SU-DHL-6 (cell line): ENCODE measurements at regions not wholly inside any gene's neighbourhood (a gene's known extent, or its start where the extent isn't known, plus 50 kb on each side); places are given as distances from the start of the nearest gene placed in this dataset.

Source experiments
- H2AFZ ChIP-seq: fragments of 200-600 bp; sonication (generic); 2 replicates; pipeline ENCODE4 v1.6.1; 2014; ENCODE audit warnings: low read depth, mild to moderate bottlenecking, moderate library complexity, mixed read lengths, antibody characterized with exemption, low read length; ENCODE audit not compliant: severe bottlenecking
- H3F3A ChIP-seq: fragments of 200-600 bp; shearing (Covaris generic); 2 replicates; pipeline ENCODE4 v1.6.0; 2016; ENCODE audit warnings: antibody characterized with exemption, mild to moderate bottlenecking; ENCODE audit not compliant: insufficient read depth
- H3K27ac ChIP-seq: fragments of 200-600 bp; sonication (generic); 2 replicates; pipeline ENCODE4 v1.5.1; 2016; ENCODE audit warnings: low read depth, mild to moderate bottlenecking, low read length, moderate library complexity, mixed read lengths
- H3K27me3 ChIP-seq: fragments of 200-600 bp; sonication (generic), shearing (Covaris generic); 2 replicates; pipeline ENCODE4 v1.6.0; 2014; ENCODE audit warnings: mild to moderate bottlenecking, low read length
- H3K36me3 ChIP-seq: fragments of 200-600 bp; sonication (generic); 2 replicates; pipeline ENCODE4 v1.6.1; 2014; ENCODE audit warnings: mild to moderate bottlenecking, low read length, mixed read lengths
- H3K4me2 ChIP-seq: fragments of 300-600, 200-600 bp; shearing (Covaris generic), sonication (generic); 2 replicates; pipeline ENCODE4 v1.6.0; 2014; ENCODE audit warnings: low read length, low read depth, mild to moderate bottlenecking; ENCODE audit not compliant: poor library complexity, severe bottlenecking
- H3K4me3 ChIP-seq: fragments of 200-600 bp; sonication (generic); 2 replicates; pipeline ENCODE4 v1.5.1; 2014; ENCODE audit warnings: antibody characterized with exemption, low read length, mild to moderate bottlenecking, mixed read lengths; ENCODE audit not compliant: insufficient read depth, poor library complexity, severe bottlenecking
- H3K79me2 ChIP-seq: fragments of 200-600 bp; sonication (generic); 2 replicates; pipeline ENCODE4 v1.6.1; 2014; ENCODE audit warnings: mild to moderate bottlenecking, low read length, moderate library complexity; ENCODE audit not compliant: insufficient read depth
- H3K9ac ChIP-seq: fragments of 200-600 bp; sonication (generic); 2 replicates; pipeline ENCODE4 v1.7.0; 2014; ENCODE audit warnings: mild to moderate bottlenecking, low read length
- H3K9me2 ChIP-seq: fragments of 200-600 bp; sonication (generic); replicated peaks from 2 replicates; pipeline ENCODE4 v1.6.1; 2014; ENCODE audit warnings: low read length; ENCODE audit not compliant: insufficient read depth
- H3K9me3 ChIP-seq: fragments of 200-600 bp; sonication (generic); 2 replicates; pipeline ENCODE4 v1.6.1; 2014; ENCODE audit warnings: low read length, mixed read lengths; ENCODE audit not compliant: insufficient read depth
- H4K20me1 ChIP-seq: fragments of 200-600 bp; sonication (generic); 2 replicates; pipeline ENCODE4 v1.6.1; 2014; ENCODE audit warnings: low read depth, mild to moderate bottlenecking, antibody characterized with exemption, low read length, moderate library complexity, mixed read lengths
- CTCF ChIP-seq: fragments of 200-600 bp; sonication (generic); IDR thresholded peaks from one replicate; pipeline ENCODE4 v1.5.1; 2017; ENCODE audit warnings: antibody characterized with exemption, mild to moderate bottlenecking, low read length, moderate library complexity; ENCODE audit not compliant: insufficient read depth, poor library complexity, severe bottlenecking
- EZH2phosphoT487 ChIP-seq: fragments of 200-600 bp; sonication (generic), shearing (Covaris generic); conservative IDR thresholded peaks from 2 replicates; pipeline ENCODE4 v1.6.1; 2018; ENCODE audit warnings: mild to moderate bottlenecking, antibody characterized with exemption, low read length, moderate library complexity, mixed read lengths

- H3K27me3 ChIP-seq, result no peaks in the 10 kb centered on the region
- H3K9me2 ChIP-seq, result no peaks in the 10 kb centered on the region
- H3K9ac ChIP-seq, result no peak overlapping the region
- no peaks in the 10 kb centered on the region for H3K79me2 ChIP-seq
- H3K36me3 ChIP-seq, result no peaks in the 10 kb centered on the region
- no peaks in the 10 kb centered on the region for H4K20me1 ChIP-seq
- H3K27ac ChIP-seq, result no peak overlapping the region
- no peak overlapping the region for H2AFZ ChIP-seq
- H3K4me3 ChIP-seq, result no peak overlapping the region
- TF ChIP-seq CTCF, result no peak
- TF ChIP-seq EZH2phosphoT487, result no peak
- no peaks in the 10 kb centered on the region for H3K9me3 ChIP-seq
- H3K4me2 ChIP-seq, result no peak overlapping the region
- no peaks in the 10 kb centered on the region for H3F3A ChIP-seq
Measured at GRCh38 chr17:53061446-53061845, 761.3 kb upstream of the KIF2B start.

- Histone ChIP-seq H3K36me3 (no peaks in the 10 kb centered on the region), H3K27me3 (no peaks in the 10 kb centered on the region), H3K79me2 (no peaks in the 10 kb centered on the region), H2AFZ (no peak overlapping the region), H3K4me3 (no peak overlapping the region), H3K9me2 (no peaks in the 10 kb centered on the region), H3F3A (no peaks in the 10 kb centered on the region), H4K20me1 (no peaks in the 10 kb centered on the region), H3K4me2 (no peak overlapping the region), H3K9ac (no peak overlapping the region), H3K27ac (no peak overlapping the region), H3K9me3 (no peaks in the 10 kb centered on the region)
- TF ChIP-seq CTCF, result no peak
- TF ChIP-seq EZH2phosphoT487, result no peak
Measured at GRCh38 chr17:53058031-53058430, 764.7 kb upstream of the KIF2B start.

- no peaks in the 10 kb centered on the region for H3K79me2 ChIP-seq
- 0 out of 2 replicates have a peak, but pooled peaks cover 7% of the 10 kb centered on the region for H3K9me3 ChIP-seq
- H3K4me3 ChIP-seq, result no peak overlapping the region
- H4K20me1 ChIP-seq, result no peaks in the 10 kb centered on the region
- TF ChIP-seq EZH2phosphoT487, result no peak
- TF ChIP-seq CTCF, result no peak
- H3F3A ChIP-seq, result no peaks in the 10 kb centered on the region
- no peaks in the 10 kb centered on the region for H3K27me3 ChIP-seq
- H2AFZ ChIP-seq, result no peak overlapping the region
- H3K9me2 ChIP-seq, result no peaks in the 10 kb centered on the region
- H3K4me2 ChIP-seq, result no peak overlapping the region
- H3K27ac ChIP-seq, result no peak overlapping the region
- H3K9ac ChIP-seq, result no peak overlapping the region
- no peaks in the 10 kb centered on the region for H3K36me3 ChIP-seq
Measured at GRCh38 chr17:53046781-53047180, 775.9 kb upstream of the KIF2B start.
